HG03039 (cell line): ENCODE measurements at regions not wholly inside any gene's neighbourhood (a gene's known extent, or its start where the extent isn't known, plus 50 kb on each side); places are given as distances from the start of the nearest gene placed in this dataset.

ENCODE experiments used
- ATAC-seq: cut with Tn5 transposase; IDR thresholded peaks from one replicate; pipeline ENCODE4 v1.9.1; 2021; ENCODE audit warnings: mild to moderate bottlenecking, moderate library complexity; ENCODE audit not compliant: unreplicated experiment

DNA sequence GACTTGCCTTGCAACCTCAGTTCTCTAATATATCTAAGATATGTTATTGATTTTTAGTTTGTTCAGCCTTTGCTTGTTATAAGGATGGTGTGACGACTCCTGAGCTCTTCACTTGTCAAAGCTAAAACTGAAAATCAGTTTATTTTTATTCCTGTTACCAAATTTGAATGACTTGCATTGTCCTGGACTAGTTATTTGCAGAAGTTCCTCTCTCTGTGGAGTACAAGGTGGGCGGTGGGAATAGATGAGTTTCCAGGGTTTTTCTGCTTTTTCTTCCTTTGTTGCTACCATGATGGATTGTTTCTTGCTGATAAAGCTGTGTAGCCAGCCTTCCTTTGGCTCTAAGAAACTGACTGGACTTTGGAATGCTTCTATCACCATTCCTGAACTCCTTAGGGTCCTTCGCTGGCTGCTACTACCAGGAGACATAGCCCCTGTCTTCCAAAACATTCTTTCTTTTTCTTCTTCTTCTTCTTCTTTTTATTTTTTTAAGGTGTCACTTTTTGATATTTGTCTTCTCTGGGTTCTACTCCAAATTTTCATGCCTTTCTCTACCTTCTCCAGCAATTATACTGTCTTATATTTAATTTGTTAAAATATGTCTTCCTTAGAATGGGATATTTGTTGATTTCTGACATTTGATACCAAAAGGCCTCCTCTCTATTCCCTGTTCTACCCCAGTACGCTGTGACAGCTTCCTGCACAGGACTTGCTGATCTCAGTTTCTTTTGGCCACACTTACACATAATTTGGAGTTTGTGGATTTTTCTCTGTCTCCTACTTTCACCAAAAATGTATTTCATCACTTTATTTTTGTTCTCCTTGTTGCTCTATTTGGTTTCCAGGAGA is 145.1 kb upstream of the THRB start:
- no peak for ATAC-seq

DNA sequence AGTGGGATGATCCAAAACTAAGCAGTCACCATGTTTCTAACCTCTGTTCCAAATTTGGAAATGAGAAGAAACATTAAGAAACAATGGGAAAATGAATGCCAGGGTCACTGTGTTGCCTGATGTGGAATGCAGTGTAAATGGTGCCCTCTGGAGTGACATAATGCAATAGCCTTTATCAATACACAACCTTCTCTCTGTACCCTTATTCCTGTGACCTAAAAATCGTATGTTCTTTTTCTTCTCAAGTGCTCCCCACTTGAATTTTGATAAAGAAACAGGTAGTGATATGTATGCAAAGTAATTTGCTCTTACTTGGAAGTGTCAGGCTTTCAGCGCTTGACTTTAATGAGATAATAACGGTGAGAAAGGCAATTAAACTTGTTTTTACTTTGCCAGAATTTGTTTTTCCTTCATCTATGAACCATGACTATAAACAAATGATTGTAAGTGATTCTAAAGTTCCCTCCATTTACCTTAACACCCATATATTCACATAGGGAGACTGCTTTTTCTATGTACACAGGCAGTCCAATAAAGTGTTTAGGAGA is 145.8 kb upstream of the THRB start:
- no peak for ATAC-seq

DNA sequence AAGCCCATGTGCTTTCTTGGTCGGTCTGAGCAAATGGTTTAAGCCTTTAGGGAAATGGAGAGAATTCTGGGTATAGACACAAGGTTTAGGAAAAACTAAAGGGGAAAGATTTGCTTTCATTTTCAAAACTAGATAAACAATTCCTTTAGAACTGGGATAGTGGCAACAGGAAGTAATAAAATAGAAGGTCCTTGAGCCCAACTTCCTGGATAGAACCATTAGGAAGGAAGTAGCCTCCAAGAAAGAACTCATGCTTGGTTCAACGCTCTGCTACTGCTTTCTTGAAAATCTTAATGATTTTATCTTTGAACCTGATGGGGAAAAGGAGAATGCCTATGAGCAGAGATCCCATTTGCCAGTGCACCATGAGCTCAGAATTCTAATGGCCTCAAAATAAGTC is 147.0 kb upstream of the THRB start:
- ATAC-seq = no peak

- no peak for ATAC-seq
These were observed 150.4 kb upstream of the THRB start for GRCh38 chr3:24645047-24645446.

- ATAC-seq = no peak
These were observed 152.1 kb upstream of the THRB start for GRCh38 chr3:24646790-24647189.

DNA sequence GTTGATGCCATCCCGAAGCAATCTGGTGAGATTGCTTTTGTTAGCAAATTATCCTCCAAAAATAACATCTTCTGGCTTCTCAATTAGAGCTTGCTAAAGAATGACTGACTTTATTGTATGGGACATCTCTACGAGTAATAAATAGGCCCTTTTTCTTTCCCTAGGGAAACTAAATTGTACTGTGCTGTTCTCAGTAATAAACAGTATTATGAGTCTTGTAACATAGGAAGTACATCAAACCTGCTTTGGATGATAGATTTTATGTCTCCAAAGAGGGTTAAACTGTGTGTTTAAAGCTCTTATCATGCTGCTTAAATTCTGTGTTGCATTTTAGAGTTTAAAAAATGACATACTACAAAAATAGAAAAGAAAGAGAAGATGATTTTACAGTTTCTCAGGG is 153.4 kb upstream of the THRB start:
- no peak for ATAC-seq

DNA sequence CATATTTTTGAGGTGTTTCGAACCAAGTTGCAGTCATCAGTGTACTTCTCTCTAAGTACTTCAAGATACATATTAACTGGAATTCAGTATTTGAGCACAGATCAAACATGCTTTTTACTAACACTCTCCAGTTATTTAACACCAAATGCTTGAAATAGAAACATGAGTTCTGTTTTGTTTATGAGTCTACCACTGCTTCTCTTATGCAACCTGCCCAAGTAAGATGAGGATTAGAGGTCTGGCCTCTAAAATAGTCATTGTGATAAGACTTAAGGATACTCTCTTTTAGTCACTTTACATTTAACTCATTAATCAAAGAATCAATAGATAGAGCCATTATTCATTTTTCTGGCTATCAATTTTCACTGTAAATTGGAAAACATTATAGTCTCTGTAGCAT is 156.2 kb upstream of the THRB start:
- no peak for ATAC-seq

GRCh38 chr3:24657870-24658510 is 163.3 kb upstream of the THRB start:
- ATAC-seq = no peak

- no peak for ATAC-seq
These were observed 166.5 kb upstream of the THRB start for GRCh38 chr3:24661175-24661584.

- ATAC-seq = no peak
These were observed 168.0 kb upstream of the THRB start for GRCh38 chr3:24662449-24663345.

GRCh38 chr3:24663406-24663805 is 168.8 kb upstream of the THRB start:
- no peak for ATAC-seq

GRCh38 chr3:24668039-24668438 is 173.4 kb upstream of the THRB start:
- ATAC-seq = no peak

GRCh38 chr3:24670871-24671270 is 176.2 kb upstream of the THRB start:
- ATAC-seq = no peak

GRCh38 chr3:24673596-24673995 is 178.9 kb upstream of the THRB start:
- ATAC-seq = no peak

DNA sequence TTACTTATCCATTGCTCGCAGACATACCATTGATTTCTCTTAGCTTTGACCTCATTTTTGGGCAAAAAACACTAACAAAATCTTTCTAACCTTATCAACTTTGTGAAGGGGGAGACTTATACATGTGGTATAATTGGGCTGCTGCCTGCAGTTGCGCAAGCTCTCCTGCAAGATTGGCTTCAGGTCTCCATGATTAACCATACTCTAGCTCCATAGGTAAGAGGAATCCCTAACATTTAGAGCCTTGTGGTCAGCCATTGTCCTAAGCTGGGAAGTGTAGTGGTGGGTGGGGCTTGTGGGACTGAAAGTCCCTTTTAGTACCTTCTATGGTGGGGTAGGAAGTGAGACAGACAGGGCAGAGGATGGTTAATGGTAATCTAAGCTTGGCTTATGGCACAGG is 179.6 kb upstream of the THRB start:
- ATAC-seq = no peak

- no peak for ATAC-seq
These were observed 183.4 kb upstream of the THRB start for GRCh38 chr3:24678021-24678420.

- ATAC-seq = no peak
These were observed 183.8 kb upstream of the THRB start for GRCh38 chr3:24678421-24678865.

- ATAC-seq = no peak
These were observed 184.8 kb upstream of the THRB start for GRCh38 chr3:24679429-24679828.

GRCh38 chr3:24680214-24680967 is 185.7 kb upstream of the THRB start:
- peak; percentile 64 for ATAC-seq

GRCh38 chr3:24682141-24682547 is 187.5 kb upstream of the THRB start:
- no peak for ATAC-seq
